ENCODE measurements at regions not wholly inside any gene's neighbourhood (a gene's known extent, or its start where the extent isn't known, plus 50 kb on each side); places are given as distances from the start of the nearest gene placed in this dataset.

DNA sequence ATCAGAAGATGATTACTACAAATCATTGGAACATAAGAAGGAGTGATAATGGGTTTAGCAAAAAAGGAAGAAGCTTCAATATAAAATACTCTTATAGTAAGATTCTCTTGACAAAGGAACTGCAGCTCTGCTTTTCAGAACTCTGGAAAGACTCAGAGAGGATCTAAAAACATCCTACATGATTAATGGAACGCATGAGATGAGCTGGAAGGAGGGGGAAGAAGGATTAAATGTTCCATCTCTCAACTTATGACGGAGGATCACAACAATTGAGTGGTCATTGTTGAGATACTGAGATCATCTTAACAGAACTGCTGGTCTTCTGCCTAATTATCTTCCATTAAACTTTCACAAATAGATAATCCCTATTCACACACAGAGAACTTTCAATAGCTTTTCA lies 267.5 kb upstream of the SLC8A1 start:
- no peak for TF ChIP-seq POLR2A (IDR thresholded peaks at IDR 0.05; ENCODE audit: low read depth, low read length)
- TF ChIP-seq PAX5 (IDR thresholded peaks at IDR 0.05; ENCODE audit: insufficient read depth, low read length, severe bottlenecking), result no peak
- TF ChIP-seq POLR2AphosphoS5 (IDR thresholded peaks at IDR 0.05; ENCODE audit: low read depth, low read length), result no peak
- no peak for TF ChIP-seq TAF1 (IDR thresholded peaks at IDR 0.05; ENCODE audit: low read depth, low read length)
